ENCODE measurements at regions not wholly inside any gene's neighbourhood (a gene's known extent, or its start where the extent isn't known, plus 50 kb on each side); places are given as distances from the start of the nearest gene placed in this dataset.

- no peak for DNase-seq (ENCODE audit: low read depth)
- no peak overlapping the region for H3K4me3 ChIP-seq (replicated peaks; ENCODE audit: low read depth, low read length)
- no peak for TF ChIP-seq CTCF (IDR thresholded peaks at IDR 0.05; ENCODE audit: low read length, missing control alignments)
Measured at GRCh38 chr2:155080373-155080772, 381.9 kb downstream of the KCNJ3 start.

GRCh38 chr2:155070489-155070888, 372.0 kb downstream of the KCNJ3 start:
- H3K4me3 ChIP-seq (replicated peaks; ENCODE audit: low read depth, low read length) = no peak overlapping the region
- DNase-seq (ENCODE audit: low read depth) = no peak
- TF ChIP-seq CTCF (IDR thresholded peaks at IDR 0.05; ENCODE audit: low read length, missing control alignments) = no peak

- H3K4me3 ChIP-seq (replicated peaks; ENCODE audit: low read depth, low read length) = no peak overlapping the region
- TF ChIP-seq CTCF (IDR thresholded peaks at IDR 0.05; ENCODE audit: low read length, missing control alignments) = no peak
- DNase-seq (ENCODE audit: low read depth) = no peak
Measured at GRCh38 chr2:155062922-155063258, 364.4 kb downstream of the KCNJ3 start.

GRCh38 chr2:155062250-155062921, 363.9 kb downstream of the KCNJ3 start:
- no peak for TF ChIP-seq CTCF (IDR thresholded peaks at IDR 0.05; ENCODE audit: low read length, missing control alignments)
- DNase-seq (ENCODE audit: low read depth) = no peak
- H3K4me3 ChIP-seq (replicated peaks; ENCODE audit: low read depth, low read length) = no peak overlapping the region

GRCh38 chr2:155060896-155061295, 362.4 kb downstream of the KCNJ3 start:
- H3K4me3 ChIP-seq (replicated peaks; ENCODE audit: low read depth, low read length) = no peak overlapping the region
- DNase-seq (ENCODE audit: low read depth) = no peak
- TF ChIP-seq CTCF (IDR thresholded peaks at IDR 0.05; ENCODE audit: low read length, missing control alignments) = no peak

- H3K4me3 ChIP-seq (replicated peaks; ENCODE audit: low read depth, low read length) = no peak overlapping the region
- DNase-seq (ENCODE audit: low read depth) = no peak
- no peak for TF ChIP-seq CTCF (IDR thresholded peaks at IDR 0.05; ENCODE audit: low read length, missing control alignments)
Measured at GRCh38 chr2:155054712-155055111, 356.2 kb downstream of the KCNJ3 start.

GRCh38 chr2:155043097-155043496, 344.6 kb downstream of the KCNJ3 start:
- no peak for DNase-seq (ENCODE audit: low read depth)
- H3K4me3 ChIP-seq (replicated peaks; ENCODE audit: low read depth, low read length) = no peak overlapping the region
- no peak for TF ChIP-seq CTCF (IDR thresholded peaks at IDR 0.05; ENCODE audit: low read length, missing control alignments)

Measured in fibroblast of pulmonary artery (primary cell).